HepG2 (cell line): ENCODE measurements at regions not wholly inside any gene's neighbourhood (a gene's known extent, or its start where the extent isn't known, plus 50 kb on each side); places are given as distances from the start of the nearest gene placed in this dataset.
A peak's percentile ranks its signal among the peaks of the same experiment; 100 is the strongest.

ENCODE experiments used
- ATAC-seq: fragments of 200-7000 bp; cut with Tn5 transposase; 3 replicates; pipeline ENCODE4 v1.9.1; 2020; ENCODE audit warnings: mild to moderate bottlenecking, moderate library complexity
- BruUV-seq: library from RNA; stranded (reverse); fragments of 400-500 nt; replicated peaks from 2 replicates; lab custom pipeline; 2021; lab: Mats Ljungman, UMichigan
- CTCF ChIA-PET: fragments of 300-600 bp; formaldehyde crosslinking; extraction: SDS; loops from one replicate; lab custom pipeline; 2021; ENCODE audit warnings: low total read pairs, inconsistent platforms, low intra/inter-chr PET ratio; lab: Yijun Ruan, JAX
- POLR2A ChIA-PET: fragments of 350-600 bp; sonication (Branson Sonifier 250); formaldehyde crosslinking; loops from one replicate; lab custom pipeline; 2020; ENCODE audit warnings: antibody characterized with exemption, inconsistent platforms; lab: Yijun Ruan, JAX
- DNase-seq: peaks from one replicate; pipeline ENCODE4 v3.0.0-alpha.2; 2015; ENCODE audit warnings: low spot score
- FAIRE-seq: peaks from 3 replicates; lab custom pipeline; 2011; peaks lifted over from hg19 to GRCh38; lab: Jason Lieb, UNC
- H2AFZ ChIP-seq: one replicate; pipeline ENCODE4 v1.6.1; 2011; ENCODE audit warnings: low read length, inconsistent platforms
- H3K27ac ChIP-seq: fragments of 300-600 bp; 3 replicates; pipeline ENCODE4 v1.8.0; 2011; ENCODE audit warnings: mixed run types, mild to moderate bottlenecking, mixed read lengths, low read length, inconsistent platforms; ENCODE audit not compliant: insufficient read depth; ENCODE audit errors: extremely low read length
- H3K27me3 ChIP-seq, 2 experiments: fragments of 200-600 bp in 1 of 2; 2 replicates in 1 of 2; 3 replicates in 1 of 2; pipeline versions ENCODE4 v1.6.0 to v1.8.0; 2011; ENCODE audit warnings: low read length in 2 of 2, mild to moderate bottlenecking in 2 of 2, moderate library complexity in 2 of 2, inconsistent platforms in 1 of 2; ENCODE audit not compliant: insufficient read depth in 2 of 2, control insufficient read depth in 1 of 2
- H3K36me3 ChIP-seq, 2 experiments: fragments of 200-600 bp in 1 of 2; replicated peaks in 1 of 2; 2 replicates in 1 of 2; 3 replicates in 1 of 2; pipeline versions ENCODE4 v1.5.1 to v1.8.0; 2011; ENCODE audit warnings: low read length in 2 of 2, inconsistent platforms in 1 of 2; ENCODE audit not compliant: insufficient read depth in 2 of 2, control insufficient read depth in 1 of 2
- H3K4me1 ChIP-seq: 2 replicates; pipeline ENCODE4 v1.5.1; 2012; ENCODE audit warnings: low read length, inconsistent platforms; ENCODE audit not compliant: insufficient read depth
- H3K4me2 ChIP-seq: 2 replicates; pipeline ENCODE4 v1.6.0; 2011; ENCODE audit warnings: low read depth, low read length, inconsistent platforms
- H3K4me3 ChIP-seq, 3 experiments: fragments of 200-600 bp in 1 of 3; sonication (generic), shearing (Covaris generic) in 1 of 3; replicated peaks in 1 of 3; 2 replicates each; pipeline ENCODE4 v1.5.1; 2011 to 2016; ENCODE audit warnings: low read length in 3 of 3, inconsistent platforms in 2 of 3, low read depth in 2 of 3, mild to moderate bottlenecking in 2 of 3, control low read depth in 1 of 3, mixed read lengths in 1 of 3; ENCODE audit not compliant: insufficient read depth in 1 of 3
- H3K79me2 ChIP-seq: one replicate; pipeline ENCODE4 v1.6.1; 2011; ENCODE audit warnings: low read length, inconsistent platforms; ENCODE audit not compliant: insufficient read depth
- H3K9ac ChIP-seq: 2 replicates; pipeline ENCODE4 v1.6.0; 2011; ENCODE audit warnings: mild to moderate bottlenecking, low read depth, low read length, inconsistent platforms; ENCODE audit not compliant: insufficient read depth
- H3K9me3 ChIP-seq: 2 replicates; pipeline ENCODE4 v1.5.1; 2012; ENCODE audit warnings: mild to moderate bottlenecking, low read length
- H4K20me1 ChIP-seq: 2 replicates; pipeline ENCODE4 v1.6.0; 2011; ENCODE audit warnings: inconsistent platforms, mild to moderate bottlenecking, low read length, moderate library complexity; ENCODE audit not compliant: insufficient read depth
- CC2D1A ChIP-seq: sonication (generic); formaldehyde crosslinking; IDR thresholded peaks from 2 replicates; pipeline ENCODE4 v1.8.1; 2023; ENCODE audit warnings: mild to moderate bottlenecking, missing genetic modification reagents
- MAFF ChIP-seq: IDR thresholded peaks from 2 replicates; pipeline ENCODE4 v1.6.1; 2011; ENCODE audit warnings: low read depth, low read length, improper control_type of control experiment
- MAFK ChIP-seq, 2 experiments: IDR thresholded peaks in 1 of 2; conservative IDR thresholded peaks in 1 of 2; 2 replicates each; pipeline ENCODE4 v1.6.1; 2011; ENCODE audit warnings: improper control_type of control experiment in 2 of 2, low read length in 2 of 2
- THYN1 ChIP-seq: sonication (generic); formaldehyde crosslinking; IDR thresholded peaks from 2 replicates; pipeline ENCODE4 v1.8.1; 2023; ENCODE audit warnings: low read depth, mild to moderate bottlenecking, moderate library complexity, missing genetic modification reagents, borderline replicate concordance
- ZC3H13 ChIP-seq: sonication (generic); formaldehyde crosslinking; IDR thresholded peaks from 2 replicates; pipeline ENCODE4 v1.8.1; 2023; ENCODE audit warnings: mild to moderate bottlenecking, missing genetic modification reagents, moderate library complexity
- ZNF17 ChIP-seq: sonication (generic); formaldehyde crosslinking; IDR thresholded peaks from 2 replicates; pipeline ENCODE4 v1.5.0; 2020; ENCODE audit warnings: mild to moderate bottlenecking, missing genetic modification reagents
- ZNF777 ChIP-seq: sonication (generic); formaldehyde crosslinking; IDR thresholded peaks from 2 replicates; pipeline ENCODE4 v1.4.0; 2020; ENCODE audit warnings: missing genetic modification reagents
- ZNF792 ChIP-seq: IDR thresholded peaks from 2 replicates; pipeline ENCODE4 v1.6.1; 2016
- WGBS: methylation state at CpG from one replicate; pipeline ENCODE4 v1.1.6; 2017; ENCODE audit warnings: low lambda C conversion rate; 5-methylcytosine and 5-hydroxymethylcytosine counted together
- in situ Hi-C: cut with HindIII; loops from 2 replicates; pipeline ENCODE4 v1.10.0; 2017; ENCODE audit warnings: low pct_unique_long_range_greater_than_20kb; ENCODE audit not compliant: extremely low pct_ligation_motif_present
- intact Hi-C: fragments of 100-400 bp; cut with micrococcal nuclease; formaldehyde crosslinking; loops from one replicate; pipeline ENCODE4 v1.10.0; 2022; ENCODE audit not compliant: unreplicated experiment
- TF ChIP-seq, protein P1 (sequence below): sonication (generic); formaldehyde crosslinking; IDR thresholded peaks from 2 replicates; pipeline ENCODE4 v1.4.0; 2020; ENCODE audit warnings: missing genetic modification reagents

GRCh38 chr1:221915764-221916163 lies 173.9 kb upstream of the DUSP10 start:
- POLR2A ChIA-PET: no interaction called here

GRCh38 chr1:221913351-221913892 lies 171.5 kb upstream of the DUSP10 start:
- Histone ChIP-seq H2AFZ (no peak overlapping the region), H4K20me1 (no peaks in the 10 kb centered on the region), H3K9ac (no peak overlapping the region), H3K9me3 (no peaks in the 10 kb centered on the region), H3K79me2 (no peaks in the 10 kb centered on the region), H3K4me1 (no peaks in the 10 kb centered on the region), H3K4me3 (no peak overlapping the region), H3K4me2 (no peak overlapping the region), H3K27me3 (no peaks in the 10 kb centered on the region; a peak in 1 of 5 replicates), H3K36me3 (no peaks in the 10 kb centered on the region), H3K27ac (no peak overlapping the region)
- ATAC-seq (no peak), DNase-seq (no peak), FAIRE-seq (no peak)
- in situ Hi-C loops: no loop called here
- BruUV-seq: no TSS peak
- WGBS: 2% methylated on average over 2 of the region's 3 CpGs
- CTCF ChIA-PET: no interaction called here
- intact Hi-C loops: no loop called here
- TF ChIP-seq ZC3H13 (CRISPR knock-in tag) (no peak), CC2D1A (CRISPR knock-in tag) (no peak), THYN1 (CRISPR knock-in tag) (no peak), MAFK (conservative IDR thresholded peaks at IDR 0.05 in 1 of 2, IDR thresholded peaks at IDR 0.05 in 1 of 2; ENCODE audit: low read length in 2 of 2) (0 out of 4 replicates have a peak, but pooled peaks have one; percentile 10 to 13), ZNF17 (CRISPR knock-in tag) (no peak), ZNF792 (CRISPR knock-in tag) (no peak), ZNF777 (CRISPR knock-in tag) (no peak)
- POLR2A ChIA-PET: no interaction called here

More at GRCh38 chr1:221915764-221916163, 173.9 kb upstream of the DUSP10 start:
- intact Hi-C loops (no loop called here), in situ Hi-C loops (no loop called here)
- BruUV-seq: no TSS peak
- Histone ChIP-seq H3K79me2 (no peaks in the 10 kb centered on the region), H3K9me3 (no peaks in the 10 kb centered on the region), H2AFZ (no peak overlapping the region), H3K36me3 (no peaks in the 10 kb centered on the region), H4K20me1 (no peaks in the 10 kb centered on the region), H3K4me3 (no peak overlapping the region), H3K4me1 (no peaks in the 10 kb centered on the region), H3K9ac (no peak overlapping the region), H3K27ac (no peak overlapping the region), H3K27me3 (no peaks in the 10 kb centered on the region; a peak in 1 of 5 replicates), H3K4me2 (no peak overlapping the region)
- CTCF ChIA-PET: no interaction called here
- DNase-seq: no peak
- 0% methylated on average over 2 of the region's 2 CpGs for WGBS
- TF ChIP-seq, protein P1, sequence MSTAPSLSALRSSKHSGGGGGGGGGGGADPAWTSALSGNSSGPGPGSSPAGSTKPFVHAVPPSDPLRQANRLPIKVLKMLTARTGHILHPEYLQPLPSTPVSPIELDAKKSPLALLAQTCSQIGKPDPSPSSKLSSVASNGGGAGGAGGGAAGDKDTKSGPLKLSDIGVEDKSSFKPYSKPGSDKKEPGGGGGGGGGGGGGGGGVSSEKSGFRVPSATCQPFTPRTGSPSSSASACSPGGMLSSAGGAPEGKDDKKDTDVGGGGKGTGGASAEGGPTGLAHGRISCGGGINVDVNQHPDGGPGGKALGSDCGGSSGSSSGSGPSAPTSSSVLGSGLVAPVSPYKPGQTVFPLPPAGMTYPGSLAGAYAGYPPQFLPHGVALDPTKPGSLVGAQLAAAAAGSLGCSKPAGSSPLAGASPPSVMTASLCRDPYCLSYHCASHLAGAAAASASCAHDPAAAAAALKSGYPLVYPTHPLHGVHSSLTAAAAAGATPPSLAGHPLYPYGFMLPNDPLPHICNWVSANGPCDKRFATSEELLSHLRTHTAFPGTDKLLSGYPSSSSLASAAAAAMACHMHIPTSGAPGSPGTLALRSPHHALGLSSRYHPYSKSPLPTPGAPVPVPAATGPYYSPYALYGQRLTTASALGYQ: no peak
- TF ChIP-seq MAFK (conservative IDR thresholded peaks at IDR 0.05 in 1 of 2, IDR thresholded peaks at IDR 0.05 in 1 of 2; ENCODE audit: low read length in 2 of 2): peak; percentile 54 to 62; a peak in 2 of 4 replicates
- peak; percentile 61 for TF ChIP-seq MAFF
- no peak for FAIRE-seq
- ATAC-seq: no peak
